HG03439 (cell line): ENCODE measurements at regions not wholly inside any gene's neighbourhood (a gene's known extent, or its start where the extent isn't known, plus 50 kb on each side); places are given as distances from the start of the nearest gene placed in this dataset.
"Not testable (repeated sequence)": the region's sequence is repeated elsewhere in the genome, so short reads cannot be mapped to it uniquely, and the experiment has no call there.

ENCODE experiments used
- ATAC-seq: cut with Tn5 transposase; IDR thresholded peaks from one replicate; pipeline ENCODE4 v1.9.1; 2021; ENCODE audit warnings: mild to moderate bottlenecking, moderate library complexity; ENCODE audit not compliant: unreplicated experiment

- ATAC-seq, result no peak
These were observed 244.7 kb downstream of the C12orf75 start for GRCh38 chr12:105575235-105575634.

- no peak for ATAC-seq
These were observed 245.8 kb downstream of the C12orf75 start for GRCh38 chr12:105576261-105576660.

DNA sequence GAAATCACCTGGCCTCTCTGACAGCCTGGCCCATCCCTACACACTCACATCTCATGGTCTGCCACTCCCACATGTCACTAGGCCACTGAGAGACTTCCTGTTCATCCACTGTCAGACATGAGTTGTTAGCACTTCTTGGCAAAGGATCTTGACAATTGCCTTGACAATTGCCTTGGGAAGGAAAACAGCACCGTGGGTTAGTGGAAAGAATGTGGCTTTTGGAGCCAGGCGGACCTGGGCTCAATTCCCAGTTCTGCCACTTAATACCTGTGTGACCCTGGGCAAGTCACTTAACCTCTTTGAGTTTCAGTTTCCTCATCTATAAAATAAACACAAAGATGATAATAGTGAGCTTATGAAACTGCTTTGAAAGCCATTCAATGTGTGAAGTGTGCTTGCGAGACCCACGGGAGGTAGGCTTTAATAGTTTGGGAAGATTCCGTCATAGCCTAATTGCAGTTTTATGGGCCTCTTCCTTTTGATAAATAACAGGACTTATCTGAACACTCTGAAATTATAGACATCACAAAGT is 250.4 kb downstream of the C12orf75 start:
- ATAC-seq, result no peak

- ATAC-seq, result no peak
These were observed 250.9 kb downstream of the C12orf75 start for GRCh38 chr12:105581420-105581819.

GRCh38 chr12:105585107-105585506 is 254.6 kb downstream of the C12orf75 start:
- no peak for ATAC-seq

DNA sequence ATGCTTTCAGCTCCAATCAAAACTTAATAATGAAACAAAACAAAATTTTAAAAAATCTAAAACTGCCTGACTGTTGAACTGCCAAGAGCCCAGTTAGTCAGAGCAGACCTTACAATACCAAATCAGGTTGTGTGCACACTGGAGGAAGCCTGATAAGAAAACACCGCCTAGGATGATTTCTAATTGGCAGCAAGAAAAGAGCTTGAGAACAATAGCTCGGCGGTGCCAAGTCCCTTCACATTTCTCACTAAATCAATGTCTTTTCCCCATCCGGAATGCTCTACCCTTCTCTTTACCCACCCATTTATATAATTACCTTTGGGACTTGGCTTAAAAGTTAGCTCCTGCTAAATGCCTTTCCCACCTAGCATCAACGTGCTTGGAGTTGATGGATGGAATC is 256.7 kb downstream of the C12orf75 start:
- no peak for ATAC-seq

DNA sequence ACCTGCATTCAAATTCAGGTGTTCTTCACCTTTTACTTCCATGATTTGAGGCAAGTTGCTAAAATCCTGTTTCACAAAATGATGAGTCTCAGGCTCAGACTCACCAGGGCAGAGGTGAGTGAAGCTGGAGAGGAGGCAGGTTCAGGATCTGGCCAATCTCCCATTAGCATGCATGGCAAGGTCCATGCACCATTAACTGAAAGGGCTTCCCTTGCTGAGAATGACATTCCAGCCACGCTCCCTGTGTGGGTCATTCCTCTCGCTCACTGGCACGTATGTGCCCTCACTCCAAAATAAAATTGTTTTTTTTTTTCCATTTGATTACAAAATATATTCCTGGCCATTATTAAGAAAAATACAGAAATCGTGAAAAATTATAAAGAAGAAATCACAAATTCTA is 257.6 kb downstream of the C12orf75 start:
- ATAC-seq, result no peak

- ATAC-seq, result no peak
These were observed 260.1 kb downstream of the C12orf75 start for GRCh38 chr12:105590571-105590970.

DNA sequence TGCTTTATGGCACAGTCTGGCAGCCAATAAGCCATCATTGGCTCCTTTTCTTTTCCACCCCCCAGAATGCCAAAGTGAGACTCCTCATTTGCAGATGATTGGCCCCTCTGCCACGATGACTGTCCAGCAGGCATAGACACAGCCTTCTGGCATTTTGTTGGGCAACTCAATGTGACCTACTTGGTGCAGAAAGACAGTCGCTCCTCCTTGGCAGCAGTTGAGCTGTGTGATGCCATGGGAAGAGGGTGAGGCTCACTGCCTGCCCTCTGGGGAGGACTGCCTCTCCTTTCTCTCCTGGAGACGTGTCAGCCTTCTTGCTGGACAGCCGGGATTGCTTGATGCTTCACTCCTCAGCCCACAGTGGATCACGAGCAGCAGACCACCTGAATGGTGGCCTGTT is 264.9 kb downstream of the C12orf75 start:
- ATAC-seq, result no peak

GRCh38 chr12:105596731-105597130 is 266.2 kb downstream of the C12orf75 start:
- ATAC-seq, result no peak

DNA sequence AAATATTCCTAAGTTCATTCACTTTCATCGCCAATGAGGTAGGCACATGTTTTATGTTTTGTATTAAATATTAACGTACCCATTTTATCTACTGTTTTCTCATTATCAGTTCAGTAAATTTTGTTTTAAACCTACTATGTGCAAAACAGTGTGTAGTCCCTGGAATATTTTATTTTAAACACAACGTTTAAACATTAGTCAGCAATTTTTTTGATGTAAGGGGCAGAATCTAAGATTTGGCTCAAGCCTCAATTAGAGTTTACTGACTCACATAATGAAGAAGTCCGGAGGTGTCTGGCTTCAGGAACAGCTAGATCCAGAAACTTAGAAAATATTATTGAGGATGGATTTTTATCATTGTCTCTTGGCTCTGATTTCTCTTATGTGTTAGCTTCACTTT is 267.5 kb downstream of the C12orf75 start:
- no peak for ATAC-seq

- ATAC-seq, result no peak
These were observed 270.5 kb downstream of the C12orf75 start for GRCh38 chr12:105600911-105601545.

GRCh38 chr12:105602312-105602711 is 271.8 kb downstream of the C12orf75 start:
- ATAC-seq, result not testable (repeated sequence)

DNA sequence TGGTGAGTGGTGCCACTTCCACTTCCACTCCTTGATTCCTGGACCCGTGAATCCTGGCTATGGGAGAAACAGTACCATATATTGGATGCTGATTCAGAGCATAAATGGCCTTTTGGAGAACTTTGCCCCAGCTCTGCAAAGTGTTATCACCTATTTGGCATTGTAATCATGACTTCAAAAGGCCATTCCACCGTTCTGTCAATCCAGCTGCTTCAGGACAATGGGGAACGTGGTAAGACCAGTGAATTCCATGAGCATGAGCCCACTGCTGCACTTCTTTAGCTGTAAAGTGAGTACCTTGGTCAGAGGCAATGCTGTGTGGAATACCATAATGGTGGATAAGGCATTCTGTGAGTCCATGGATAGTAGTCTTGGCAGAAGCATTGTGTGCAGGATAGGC is 273.8 kb downstream of the C12orf75 start:
- not testable (repeated sequence) for ATAC-seq

- not testable (repeated sequence) for ATAC-seq
These were observed 276.1 kb downstream of the C12orf75 start for GRCh38 chr12:105606613-105607012.

- not testable (repeated sequence) for ATAC-seq
These were observed 278.5 kb downstream of the C12orf75 start for GRCh38 chr12:105609001-105609400.

- ATAC-seq, result no peak
These were observed 280.0 kb downstream of the C12orf75 start for GRCh38 chr12:105610459-105610858.

GRCh38 chr12:105611340-105611739 is 280.8 kb downstream of the C12orf75 start:
- ATAC-seq, result no peak

GRCh38 chr12:105613269-105613668 is 282.8 kb downstream of the C12orf75 start:
- no peak for ATAC-seq

- no peak for ATAC-seq
These were observed 283.4 kb downstream of the C12orf75 start for GRCh38 chr12:105613887-105614286.

GRCh38 chr12:105616971-105617540 is 286.6 kb downstream of the C12orf75 start:
- no peak for ATAC-seq

DNA sequence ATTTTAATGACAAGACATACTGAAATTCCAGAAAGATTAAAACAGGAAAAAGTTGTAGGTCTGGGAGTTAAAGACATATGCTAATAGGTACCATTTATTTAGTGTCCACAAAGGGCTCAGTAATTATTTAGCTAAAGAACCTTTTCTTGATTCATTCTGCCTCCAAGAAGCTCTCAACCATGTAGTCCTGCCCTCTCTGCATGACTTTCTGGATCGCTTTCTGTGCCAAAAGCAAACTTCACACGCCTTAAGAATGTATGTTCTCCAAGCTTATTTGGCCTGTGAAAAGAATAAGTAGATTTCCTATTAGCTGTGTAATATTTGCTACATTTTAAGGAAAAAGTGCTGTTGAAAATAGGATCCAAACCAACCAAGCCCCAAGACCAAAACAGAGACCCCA is 291.7 kb downstream of the C12orf75 start:
- no peak for ATAC-seq
